ENCODE measurements at regions not wholly inside any gene's neighbourhood (a gene's known extent, or its start where the extent isn't known, plus 50 kb on each side); places are given as distances from the start of the nearest gene placed in this dataset.

DNA sequence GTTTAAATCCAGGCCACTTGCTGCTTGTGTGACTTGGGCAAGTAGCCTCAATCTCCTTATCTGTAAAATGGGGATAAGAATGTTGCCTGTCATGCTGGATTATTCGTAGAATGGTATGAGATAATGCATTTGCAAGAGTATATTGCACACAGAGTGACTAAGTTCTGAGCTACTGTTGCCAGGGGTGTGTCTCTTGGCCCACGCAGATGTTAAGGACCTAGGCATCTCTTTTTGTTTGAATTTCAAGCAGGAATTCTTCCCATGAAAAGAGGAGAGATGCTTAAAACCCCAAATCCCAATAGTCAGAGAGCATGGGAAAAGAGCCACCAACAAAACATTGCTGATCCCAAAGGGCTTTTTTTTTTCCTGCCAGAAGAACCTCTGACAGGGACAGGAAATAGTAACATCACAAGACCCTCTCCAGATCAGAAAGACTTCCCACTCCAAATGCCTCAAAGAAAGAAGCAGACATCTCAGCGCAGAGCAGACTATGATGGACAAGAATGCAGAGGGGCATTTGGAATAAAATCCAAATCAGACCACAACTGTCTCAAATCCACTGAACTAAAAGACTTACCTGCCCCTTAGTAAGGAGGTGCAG is 90.5 kb downstream of the MRPL46 start:
- no peak for TF ChIP-seq POLR2A (IDR thresholded peaks at IDR 0.05)
- TF ChIP-seq, protein P1, sequence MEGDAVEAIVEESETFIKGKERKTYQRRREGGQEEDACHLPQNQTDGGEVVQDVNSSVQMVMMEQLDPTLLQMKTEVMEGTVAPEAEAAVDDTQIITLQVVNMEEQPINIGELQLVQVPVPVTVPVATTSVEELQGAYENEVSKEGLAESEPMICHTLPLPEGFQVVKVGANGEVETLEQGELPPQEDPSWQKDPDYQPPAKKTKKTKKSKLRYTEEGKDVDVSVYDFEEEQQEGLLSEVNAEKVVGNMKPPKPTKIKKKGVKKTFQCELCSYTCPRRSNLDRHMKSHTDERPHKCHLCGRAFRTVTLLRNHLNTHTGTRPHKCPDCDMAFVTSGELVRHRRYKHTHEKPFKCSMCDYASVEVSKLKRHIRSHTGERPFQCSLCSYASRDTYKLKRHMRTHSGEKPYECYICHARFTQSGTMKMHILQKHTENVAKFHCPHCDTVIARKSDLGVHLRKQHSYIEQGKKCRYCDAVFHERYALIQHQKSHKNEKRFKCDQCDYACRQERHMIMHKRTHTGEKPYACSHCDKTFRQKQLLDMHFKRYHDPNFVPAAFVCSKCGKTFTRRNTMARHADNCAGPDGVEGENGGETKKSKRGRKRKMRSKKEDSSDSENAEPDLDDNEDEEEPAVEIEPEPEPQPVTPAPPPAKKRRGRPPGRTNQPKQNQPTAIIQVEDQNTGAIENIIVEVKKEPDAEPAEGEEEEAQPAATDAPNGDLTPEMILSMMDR (IDR thresholded peaks at IDR 0.05), result no peak
